T-cell (primary cell): ENCODE measurements at regions not wholly inside any gene's neighbourhood (a gene's known extent, or its start where the extent isn't known, plus 50 kb on each side); places are given as distances from the start of the nearest gene placed in this dataset.
"Not testable (repeated sequence)": the region's sequence is repeated elsewhere in the genome, so short reads cannot be mapped to it uniquely, and the experiment has no call there.

ENCODE experiments used
- ATAC-seq, 4 experiments: fragments of 200-7000 bp in 3 of 4; fragments of 150-1000 bp in 1 of 4; cut with Tn5 transposase; replicated peaks in 1 of 4; 1 replicate in 3 of 4; 2 replicates in 1 of 4; pipeline ENCODE4 v1.10.0; 2021; ENCODE audit warnings: moderate library complexity in 3 of 4, mild to moderate bottlenecking in 2 of 4, moderate number of reproducible peaks in 1 of 4
- CTCF ChIA-PET, 2 donors: fragments of 300-600 bp; sonication (Branson Sonifier 250); formaldehyde crosslinking; loops; one replicate each; lab custom pipeline; 2022; ENCODE audit warnings: antibody characterized with exemption in 2 of 2; lab: Charles Lee
- POLR2A ChIA-PET, 2 donors: fragments of 300-600 bp; sonication (Branson Sonifier 250); formaldehyde crosslinking; loops; one replicate each; lab custom pipeline; 2022; ENCODE audit warnings: antibody characterized with exemption in 2 of 2; lab: Charles Lee
- DNase-seq, 35 experiments: peaks; one replicate each; pipeline versions ENCODE4 v3.0.0 to v3.0.0-alpha.2; 2013 to 2023
- H3K27ac ChIP-seq: one replicate; pipeline ENCODE4 v1.5.1; 2013; ENCODE audit warnings: low read length
- H3K27me3 ChIP-seq, 2 experiments: replicated peaks in 1 of 2; 1 replicate in 1 of 2; 2 replicates in 1 of 2; pipeline versions ENCODE4 v1.6.1 to v1.7.0; 2013; ENCODE audit warnings: low read length in 1 of 2, mixed read lengths in 1 of 2; ENCODE audit not compliant: control insufficient read depth in 2 of 2, insufficient read depth in 2 of 2; ENCODE audit errors: extremely low read depth in 1 of 2
- H3K36me3 ChIP-seq, 2 donors: 1 replicate in 1 of 2; 2 replicates in 1 of 2; pipeline versions ENCODE4 v1.6.1 to v1.7.0; 2013; ENCODE audit warnings: low read length in 1 of 2; ENCODE audit not compliant: control insufficient read depth in 2 of 2, insufficient read depth in 1 of 2; ENCODE audit errors: extremely low read depth in 1 of 2
- H3K4me1 ChIP-seq, 2 experiments: 1 replicate in 1 of 2; 2 replicates in 1 of 2; pipeline versions ENCODE4 v1.6.1 to v1.7.0; 2013; ENCODE audit warnings: low read length in 2 of 2, mixed read lengths in 1 of 2; ENCODE audit not compliant: insufficient read depth in 2 of 2, control insufficient read depth in 1 of 2; ENCODE audit errors: extremely low read depth in 1 of 2
- H3K4me3 ChIP-seq, 2 donors: 1 replicate in 1 of 2; 2 replicates in 1 of 2; pipeline versions ENCODE4 v1.5.1 to v1.7.0; 2013; ENCODE audit warnings: mild to moderate bottlenecking in 2 of 2, low read length in 1 of 2, moderate library complexity in 1 of 2; ENCODE audit not compliant: control insufficient read depth in 1 of 2; ENCODE audit errors: extremely low read depth in 1 of 2
- H3K9me3 ChIP-seq: 2 replicates; pipeline ENCODE4 v1.7.0; 2013
- H3K27ac Mint-ChIP-seq, 2 donors: one replicate each; pipeline ENCODE4 v1.8.0; 2020 to 2021; ENCODE audit warnings: mild to moderate bottlenecking in 2 of 2, mixed read lengths in 2 of 2
- H3K27me3 Mint-ChIP-seq, 2 donors: one replicate each; pipeline ENCODE4 v1.8.0; 2021 to 2022; ENCODE audit warnings: mixed read lengths in 2 of 2
- H3K36me3 Mint-ChIP-seq: one replicate; pipeline ENCODE4 v1.8.0; 2021; ENCODE audit warnings: mixed read lengths
- H3K4me1 Mint-ChIP-seq, 3 donors: one replicate each; pipeline ENCODE4 v1.8.0; 2020 to 2022; ENCODE audit warnings: mixed read lengths in 3 of 3, mild to moderate bottlenecking in 1 of 3
- H3K4me3 Mint-ChIP-seq, 3 donors: one replicate each; pipeline ENCODE4 v1.8.0; 2020 to 2022; ENCODE audit warnings: mild to moderate bottlenecking in 3 of 3, mixed read lengths in 3 of 3, moderate library complexity in 3 of 3
- H3K9me3 Mint-ChIP-seq, 3 donors: one replicate each; pipeline ENCODE4 v1.8.0; 2020 to 2022; ENCODE audit warnings: mixed read lengths in 3 of 3
- WGBS: methylation state at CpG from one replicate; pipeline ENCODE4 v1.1.5; 2013; ENCODE audit warnings: missing lambda C conversion rate; ENCODE audit not compliant: insufficient coverage; 5-methylcytosine and 5-hydroxymethylcytosine counted together

DNA sequence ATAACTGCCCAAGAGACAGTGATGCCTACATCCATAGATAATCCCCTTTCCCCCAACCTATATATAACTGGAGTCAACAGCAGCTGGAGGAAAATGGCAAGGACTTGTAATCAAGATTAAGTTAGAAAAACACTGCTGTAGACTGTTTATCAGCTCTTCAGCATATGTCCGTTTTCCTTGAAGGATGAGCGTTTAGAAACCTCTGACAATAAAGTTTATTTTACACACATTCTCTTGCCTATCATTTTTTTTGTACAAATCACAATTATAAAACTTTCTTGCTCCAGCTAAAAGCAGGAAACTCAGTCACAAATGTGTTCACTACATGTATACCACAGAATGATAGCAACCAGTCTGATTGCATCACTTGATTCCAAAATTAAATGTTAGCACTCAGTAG is 50.8 kb downstream of the PPIAL4G start:
- H3K36me3 Mint-ChIP-seq, result peaks cover 68% of the 10 kb centered on the region
- H3K4me3 Mint-ChIP-seq, H3K27ac ChIP-seq, H3K4me3 ChIP-seq, ATAC-seq, DNase-seq, CTCF ChIA-PET, H3K9me3 Mint-ChIP-seq, H3K27me3 ChIP-seq, H3K4me1 ChIP-seq, POLR2A ChIA-PET, H3K27me3 Mint-ChIP-seq, H3K9me3 ChIP-seq: not testable (repeated sequence)
- peak overlapping the region; percentile 41 to 76 for H3K27ac Mint-ChIP-seq
- H3K4me1 Mint-ChIP-seq, result peaks cover 52 to 82% (median 75%) of the 10 kb centered on the region in 3 donors
- H3K36me3 ChIP-seq, result peaks cover 14 to 46% of the 10 kb centered on the region in 2 donors
- WGBS, result 90% methylated on average over 2 of the region's 2 CpGs

DNA sequence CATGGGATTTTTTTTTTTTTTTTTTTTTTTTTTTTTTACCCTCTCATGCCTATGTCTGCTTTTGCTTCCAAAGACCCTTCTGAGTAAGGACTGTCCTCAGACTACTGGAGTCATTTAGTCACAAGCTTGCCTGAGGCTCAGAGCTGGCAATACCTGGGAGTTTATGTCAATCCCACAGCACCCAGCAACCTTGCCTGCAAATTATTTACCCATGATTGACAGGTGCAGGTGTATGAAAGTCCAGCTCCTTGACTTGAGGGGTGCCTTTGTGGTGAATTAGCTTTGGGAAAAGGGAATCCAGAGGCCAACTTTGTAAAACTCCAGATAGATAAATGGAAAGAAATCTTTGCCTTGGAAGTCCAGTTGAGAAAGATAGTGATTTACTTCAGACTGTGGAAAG is 53.2 kb downstream of the PPIAL4G start:
- ATAC-seq, H3K9me3 ChIP-seq, H3K27ac ChIP-seq, H3K27me3 ChIP-seq, H3K9me3 Mint-ChIP-seq, H3K27me3 Mint-ChIP-seq, POLR2A ChIA-PET, CTCF ChIA-PET, H3K4me1 ChIP-seq, H3K4me3 ChIP-seq, DNase-seq, H3K4me3 Mint-ChIP-seq: not testable (repeated sequence)
- H3K4me1 Mint-ChIP-seq, result peaks cover 58 to 84% (median 77%) of the 10 kb centered on the region in 3 donors
- peak overlapping the region; percentile 37 to 77 for H3K27ac Mint-ChIP-seq
- H3K36me3 Mint-ChIP-seq, result peaks cover 70% of the 10 kb centered on the region
- peaks cover 11 to 51% of the 10 kb centered on the region in 2 donors for H3K36me3 ChIP-seq

DNA sequence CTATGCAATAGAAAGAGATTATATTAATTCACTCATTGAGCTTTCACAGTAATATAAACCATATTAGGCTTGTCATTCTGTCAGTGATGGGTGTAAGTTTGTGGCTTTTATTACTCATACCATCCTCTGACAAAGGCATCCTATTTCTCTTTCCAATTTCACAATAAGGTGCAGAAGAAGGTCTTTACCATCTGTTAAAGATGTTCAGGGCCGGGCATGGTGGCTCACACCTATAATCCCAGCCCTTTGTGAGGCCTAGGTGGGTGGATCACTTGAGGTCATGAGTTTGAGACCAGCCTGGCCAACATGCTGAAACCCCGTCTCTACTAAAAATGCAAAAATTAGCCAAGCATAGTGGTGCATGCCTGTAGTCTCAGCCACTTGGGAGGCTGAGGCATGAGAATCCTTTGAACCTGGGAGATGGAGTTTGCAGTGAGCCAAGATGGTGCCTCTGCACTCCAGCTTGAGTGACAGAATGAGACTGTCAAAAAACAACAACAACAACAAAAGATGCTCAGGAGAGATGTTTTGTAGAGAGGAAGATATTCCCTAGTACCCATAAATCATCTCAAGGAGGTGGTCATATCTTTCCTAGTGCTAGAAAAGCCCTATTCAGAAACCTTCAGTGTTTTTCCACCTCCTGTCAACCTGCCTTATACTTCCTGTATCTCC is 56.0 kb downstream of the PPIAL4G start:
- CTCF ChIA-PET, H3K4me3 Mint-ChIP-seq, DNase-seq, POLR2A ChIA-PET, H3K4me3 ChIP-seq, H3K9me3 Mint-ChIP-seq, H3K4me1 ChIP-seq, H3K9me3 ChIP-seq, H3K27me3 ChIP-seq, H3K27me3 Mint-ChIP-seq: not testable (repeated sequence)
- H3K36me3 ChIP-seq, result peaks cover 0 to 36% of the 10 kb centered on the region in 2 donors
- WGBS, result no CpG with 5 or more reads among the region's 2 CpGs
- peaks cover 60 to 86% (median 84%) of the 10 kb centered on the region in 3 donors for H3K4me1 Mint-ChIP-seq
- peak overlapping the region; percentile 45 to 87 for H3K27ac Mint-ChIP-seq
- ATAC-seq, result peak in 2 of 4 experiments; percentile 43 to 62
- peaks cover 69% of the 10 kb centered on the region for H3K36me3 Mint-ChIP-seq
- peak overlapping the region; percentile 2 for H3K27ac ChIP-seq

DNA sequence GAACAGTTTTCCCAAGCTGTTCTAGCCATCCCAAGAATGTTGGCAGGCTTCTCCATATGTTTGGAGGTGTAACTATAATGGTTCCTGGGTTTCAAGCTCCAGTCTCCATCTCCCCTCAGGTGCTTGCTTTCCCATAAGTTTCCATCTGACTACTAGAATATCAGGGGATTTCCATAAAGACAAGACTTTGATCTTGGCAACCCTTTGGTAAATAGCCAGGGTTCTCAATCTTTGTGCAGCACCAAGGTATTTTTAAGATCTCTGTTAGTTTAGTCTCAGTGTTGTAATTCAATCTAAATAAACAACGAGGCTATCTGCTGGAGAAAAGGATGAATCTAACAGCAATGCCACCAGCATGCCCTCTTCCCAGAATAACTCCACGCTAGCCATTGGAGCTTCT is 56.7 kb downstream of the PPIAL4G start:
- CTCF ChIA-PET, result not testable (repeated sequence)

DNA sequence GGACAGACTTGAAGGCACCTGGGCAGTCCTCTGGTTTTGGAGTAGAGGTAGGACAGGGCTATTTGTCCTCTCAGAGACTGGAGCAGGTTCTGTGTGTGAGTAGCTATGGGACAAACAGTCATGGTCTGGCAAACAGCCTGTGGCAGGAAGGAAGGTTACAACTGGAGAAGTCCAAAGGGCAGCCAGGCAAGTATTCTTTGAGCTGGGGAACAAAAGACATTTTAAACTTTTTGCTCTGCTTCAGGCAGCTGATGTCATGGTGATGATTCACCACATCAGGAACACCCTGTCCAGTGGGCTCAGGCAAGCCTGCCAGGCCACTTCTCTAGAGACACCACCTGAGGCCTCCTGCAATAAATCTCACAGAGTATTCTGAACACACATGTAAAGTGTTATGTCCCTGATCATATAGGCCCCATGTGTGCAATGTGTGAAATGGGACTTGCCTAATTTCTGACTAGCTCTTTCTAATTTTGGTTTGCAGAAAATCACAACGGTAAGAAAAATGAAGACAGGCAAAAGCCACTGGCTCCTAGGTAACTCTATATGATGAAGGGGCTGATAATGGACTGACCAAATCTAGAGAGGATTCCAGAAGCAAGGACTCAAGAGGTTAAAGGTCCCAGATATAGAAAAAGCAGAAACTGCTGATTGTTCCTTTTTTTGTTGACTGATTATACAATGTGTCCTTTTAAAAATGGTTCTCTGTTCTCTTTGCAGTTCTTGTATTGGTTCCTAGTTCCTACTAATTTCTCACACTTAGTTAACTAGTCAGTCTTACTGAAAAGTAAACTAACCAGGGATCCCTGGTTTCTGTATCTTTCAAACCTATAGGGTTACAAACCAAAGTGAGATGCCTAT is 58.7 kb downstream of the PPIAL4G start:
- H3K27me3 ChIP-seq, H3K4me3 Mint-ChIP-seq, H3K27ac ChIP-seq, CTCF ChIA-PET, H3K9me3 ChIP-seq, H3K9me3 Mint-ChIP-seq, POLR2A ChIA-PET, ATAC-seq, H3K4me1 ChIP-seq, H3K27me3 Mint-ChIP-seq, DNase-seq, H3K4me3 ChIP-seq: not testable (repeated sequence)
- H3K27ac Mint-ChIP-seq, result peak overlapping the region; percentile 65 to 84
- H3K4me1 Mint-ChIP-seq, result peaks cover 44 to 66% (median 64%) of the 10 kb centered on the region in 3 donors
- peaks cover 51% of the 10 kb centered on the region for H3K36me3 Mint-ChIP-seq
- H3K36me3 ChIP-seq, result peaks cover 0 to 30% of the 10 kb centered on the region in 2 donors
- whole genome bisulfite sequencing, result no CpG with 5 or more reads among the region's 1 CpG

More for the DNA sequence above, 56.7 kb downstream of the PPIAL4G start:
- H3K27me3 ChIP-seq, DNase-seq, H3K4me1 ChIP-seq, H3K9me3 ChIP-seq, H3K27me3 Mint-ChIP-seq, H3K9me3 Mint-ChIP-seq, POLR2A ChIA-PET, H3K4me3 Mint-ChIP-seq, H3K4me3 ChIP-seq, H3K27ac ChIP-seq, ATAC-seq: not testable (repeated sequence)
- Mint-ChIP-seq H3K36me3 (peaks cover 66% of the 10 kb centered on the region), H3K4me1 (peaks cover 53 to 79% (median 78%) of the 10 kb centered on the region in 3 donors), H3K27ac (peak overlapping the region in 1 of 2 donors; percentile 87)
- peaks cover 0 to 34% of the 10 kb centered on the region in 2 donors for H3K36me3 ChIP-seq
- no CpG with 5 or more reads among the region's 2 CpGs for WGBS

DNA sequence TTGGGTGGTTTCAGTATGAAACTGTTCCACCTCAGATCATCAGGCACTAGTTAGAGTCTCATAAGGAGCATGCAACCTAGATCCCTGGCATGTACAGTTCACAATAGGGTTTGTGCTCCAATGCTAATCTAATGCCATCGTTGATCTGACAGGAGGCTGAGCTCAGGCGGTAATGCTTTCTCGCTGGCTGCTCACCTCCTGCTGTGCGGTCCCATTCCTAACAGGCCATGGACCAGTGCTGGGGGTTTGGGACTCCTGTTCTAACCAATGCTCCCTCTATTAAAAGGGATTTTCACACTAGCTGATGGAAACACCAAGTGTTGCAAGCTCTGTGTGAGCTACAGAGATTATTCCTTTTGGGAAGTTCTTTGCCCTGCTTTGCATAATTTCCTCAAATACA is 60.2 kb downstream of the PPIAL4G start:
- H3K4me1 ChIP-seq, DNase-seq, H3K4me3 Mint-ChIP-seq, H3K27ac ChIP-seq, H3K27me3 Mint-ChIP-seq, POLR2A ChIA-PET, H3K9me3 Mint-ChIP-seq, ATAC-seq, H3K27me3 ChIP-seq, H3K4me3 ChIP-seq, H3K9me3 ChIP-seq, CTCF ChIA-PET: not testable (repeated sequence)
- peaks cover 38 to 58% (median 53%) of the 10 kb centered on the region in 3 donors for H3K4me1 Mint-ChIP-seq
- no CpG with 5 or more reads among the region's 4 CpGs for WGBS
- H3K27ac Mint-ChIP-seq, result peak overlapping the region in 1 of 2 donors; percentile 84
- H3K36me3 ChIP-seq, result peaks cover 0 to 21% of the 10 kb centered on the region in 2 donors
- H3K36me3 Mint-ChIP-seq, result peaks cover 38% of the 10 kb centered on the region
